HG03064 (cell line): ENCODE measurements at regions not wholly inside any gene's neighbourhood (a gene's known extent, or its start where the extent isn't known, plus 50 kb on each side); places are given as distances from the start of the nearest gene placed in this dataset.
"Not testable (repeated sequence)": the region's sequence is repeated elsewhere in the genome, so short reads cannot be mapped to it uniquely, and the experiment has no call there.

Experiments used
- ATAC-seq: cut with Tn5 transposase; IDR thresholded peaks from one replicate; pipeline ENCODE4 v1.9.1; 2021; ENCODE audit warnings: low read depth; ENCODE audit not compliant: unreplicated experiment

DNA sequence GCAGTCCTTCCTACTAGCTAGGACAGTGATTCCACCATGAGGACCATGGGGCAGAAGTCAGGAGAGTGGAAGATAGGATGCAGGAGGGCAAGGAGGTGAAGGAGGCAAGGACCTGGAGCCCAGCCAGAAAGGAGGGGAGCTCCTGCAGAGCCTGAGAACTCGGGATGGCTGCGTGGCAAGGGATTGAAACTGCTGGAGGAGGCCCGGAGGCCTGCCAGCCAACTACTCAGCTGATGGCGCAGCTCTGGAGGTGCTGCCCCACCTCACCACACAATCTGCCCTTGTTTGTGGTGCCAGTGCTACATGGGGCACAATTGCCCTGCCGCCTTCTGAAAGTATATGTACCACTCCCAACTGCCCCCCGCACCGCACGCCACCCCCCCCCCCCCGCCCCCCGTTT, 307.3 kb upstream of the CHRNA7 start:
- not testable (repeated sequence) for ATAC-seq

DNA sequence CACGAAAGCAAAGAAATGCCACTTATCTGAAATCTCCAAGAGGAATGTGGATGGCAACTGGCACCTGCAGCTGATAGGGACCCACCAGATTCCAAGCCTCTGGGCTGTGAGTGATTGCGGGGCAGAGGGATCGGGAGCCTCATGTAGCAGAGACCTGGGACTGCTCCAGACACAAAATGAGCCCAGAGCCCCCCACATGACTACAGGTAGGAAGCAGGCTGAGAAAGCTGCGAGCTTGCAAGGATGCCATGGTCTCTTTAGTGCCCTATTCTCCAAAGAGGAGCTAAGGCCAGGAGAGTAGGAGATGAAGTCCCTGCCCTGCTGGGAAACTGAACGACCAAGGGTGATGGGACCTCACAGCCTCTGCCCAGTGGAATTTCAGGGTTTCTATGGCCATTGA, 305.4 kb upstream of the CHRNA7 start:
- not testable (repeated sequence) for ATAC-seq

DNA sequence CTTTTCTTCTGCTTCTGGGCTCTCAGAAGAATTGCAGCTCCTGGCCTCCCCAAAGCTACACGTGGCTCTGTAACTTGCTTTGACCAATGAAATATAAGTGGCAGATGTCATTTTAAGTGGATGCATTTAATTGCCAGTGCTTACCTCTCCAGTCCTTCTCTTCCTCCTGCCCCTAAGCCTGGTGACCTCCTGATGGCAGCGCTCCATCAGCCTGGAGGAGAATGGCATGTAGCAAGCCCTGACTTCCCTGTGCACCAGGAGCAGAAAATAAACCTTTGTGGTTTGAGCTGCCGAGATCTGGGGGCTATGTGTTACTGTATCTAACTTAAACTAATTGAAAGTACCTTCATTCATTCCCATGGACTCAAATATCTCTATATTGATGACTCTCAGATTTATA, 304.7 kb upstream of the CHRNA7 start:
- not testable (repeated sequence) for ATAC-seq

DNA sequence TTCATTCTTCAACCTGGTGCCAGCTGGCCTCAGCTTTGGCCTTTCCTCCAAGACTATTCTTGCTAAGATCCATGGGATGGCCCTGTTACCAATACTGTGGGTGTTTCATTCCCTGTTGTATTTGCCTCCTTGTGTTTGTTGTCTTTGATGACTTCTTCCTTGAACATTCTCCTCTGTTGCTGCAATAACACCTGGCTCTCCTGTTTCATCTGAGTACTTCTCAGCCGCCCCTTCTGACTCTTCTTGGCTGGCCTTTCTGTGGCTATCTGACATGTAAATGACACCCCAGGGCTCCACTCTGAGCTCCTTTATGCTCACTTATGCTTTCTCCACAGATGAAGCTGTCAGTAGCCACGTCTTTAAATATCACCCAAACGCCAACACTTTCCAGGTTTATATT, 302.7 kb upstream of the CHRNA7 start:
- no peak for ATAC-seq

DNA sequence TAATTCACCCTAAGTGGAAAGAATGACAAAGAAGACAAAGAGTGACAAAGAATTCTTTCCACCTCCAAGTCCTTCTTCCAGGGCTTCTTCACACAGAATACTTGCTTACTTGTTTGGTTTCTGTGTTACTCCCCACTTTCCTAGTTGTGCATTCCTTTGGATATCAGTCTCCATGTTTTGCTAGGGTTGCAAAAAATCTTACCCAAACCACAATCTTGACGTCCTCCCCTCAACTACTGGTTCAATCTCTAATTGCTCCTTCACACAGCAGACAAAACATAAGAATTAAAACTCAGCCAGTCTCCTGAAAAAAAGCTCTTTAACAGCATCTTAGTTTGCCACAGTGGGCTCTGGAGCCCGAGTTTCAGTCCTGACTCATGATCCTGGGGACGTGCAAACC, 297.6 kb upstream of the CHRNA7 start:
- ATAC-seq, result no peak

DNA sequence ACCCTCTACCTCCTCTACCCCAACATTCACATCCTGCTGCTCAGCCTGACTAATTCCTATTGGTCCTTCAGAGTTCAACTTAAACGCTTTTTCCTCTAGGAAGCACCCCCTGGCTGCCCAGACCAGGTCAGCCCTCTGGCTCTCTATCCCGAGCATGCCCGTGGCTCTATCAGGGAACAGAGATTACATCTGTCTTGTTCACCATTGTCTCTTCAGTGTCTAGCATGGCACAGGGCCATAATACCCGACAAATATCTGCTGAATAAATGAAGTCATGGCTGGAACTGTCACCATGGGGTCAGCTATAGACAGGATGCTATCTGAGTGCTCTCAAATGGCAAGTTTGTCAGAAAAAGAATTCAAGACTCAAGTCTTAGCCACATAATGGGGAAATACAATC, 296.9 kb upstream of the CHRNA7 start:
- no peak for ATAC-seq

DNA sequence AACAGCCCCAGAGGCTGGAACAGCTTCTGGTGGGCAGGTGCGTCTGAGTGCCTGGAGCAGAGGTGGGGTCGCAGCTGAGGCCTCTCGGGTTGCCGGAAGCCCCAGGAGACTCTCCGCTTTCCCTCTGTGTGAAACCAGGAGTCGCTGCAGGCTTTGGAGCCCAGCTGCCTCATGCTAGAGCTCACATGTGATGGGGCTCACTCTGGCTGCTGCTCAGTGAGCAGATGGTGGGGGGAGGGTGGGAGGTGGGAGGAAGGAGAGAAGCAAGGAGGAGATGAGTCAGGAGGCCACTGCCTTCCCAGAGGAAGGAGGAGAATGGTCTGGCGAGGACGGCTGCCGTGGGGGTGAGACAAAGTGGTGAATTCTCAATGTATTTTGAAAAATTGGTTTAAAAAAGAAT, 290.1 kb upstream of the CHRNA7 start:
- no peak for ATAC-seq

DNA sequence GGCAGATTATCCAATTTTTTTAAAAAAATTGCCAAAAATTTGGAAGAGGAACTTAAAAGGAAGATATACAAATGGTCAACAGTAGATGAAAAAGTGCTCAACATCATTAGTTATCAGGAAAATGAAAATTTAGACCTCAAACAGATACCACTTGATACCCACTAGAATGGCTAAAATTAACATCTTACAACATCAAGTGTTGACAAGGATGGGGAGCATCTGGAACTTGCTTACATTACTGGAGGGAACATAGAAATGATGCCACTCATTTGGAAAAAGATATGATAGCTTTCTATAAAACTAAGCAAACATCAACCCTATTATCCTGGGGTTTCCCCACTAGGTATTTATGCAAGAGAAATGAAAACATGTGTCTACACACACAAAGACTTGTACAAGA, 284.5 kb upstream of the CHRNA7 start:
- no peak for ATAC-seq

DNA sequence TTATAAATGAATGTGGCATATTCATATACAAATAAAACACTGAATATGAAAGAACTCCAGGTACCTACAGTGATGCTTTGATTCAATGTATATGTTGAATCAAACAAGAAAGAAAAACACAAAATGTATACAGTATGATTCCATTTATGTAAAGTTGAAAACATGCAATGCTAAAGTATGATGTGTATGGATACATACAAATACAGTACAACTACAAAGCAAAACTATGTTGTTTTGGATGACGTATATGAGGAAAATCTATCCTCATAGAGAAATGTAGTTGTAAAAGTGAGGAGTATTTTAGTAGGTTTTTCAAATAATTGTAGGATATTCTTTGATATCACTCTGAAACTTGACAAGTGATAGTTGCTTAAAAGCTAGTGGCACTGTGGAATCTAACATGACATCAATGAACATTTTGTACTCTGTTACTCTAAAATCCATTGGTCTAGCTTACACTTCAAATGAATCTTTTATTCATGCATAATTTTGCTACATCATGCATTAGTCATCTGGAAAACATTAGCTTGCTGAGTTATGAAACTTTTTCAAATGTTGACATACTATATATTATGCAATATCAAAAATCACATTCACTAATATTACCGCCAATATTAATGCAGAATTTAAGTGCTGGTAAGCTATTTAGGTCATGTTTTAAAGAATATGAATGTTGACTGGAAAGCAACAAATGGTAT, 278.1 kb upstream of the CHRNA7 start:
- no peak for ATAC-seq

DNA sequence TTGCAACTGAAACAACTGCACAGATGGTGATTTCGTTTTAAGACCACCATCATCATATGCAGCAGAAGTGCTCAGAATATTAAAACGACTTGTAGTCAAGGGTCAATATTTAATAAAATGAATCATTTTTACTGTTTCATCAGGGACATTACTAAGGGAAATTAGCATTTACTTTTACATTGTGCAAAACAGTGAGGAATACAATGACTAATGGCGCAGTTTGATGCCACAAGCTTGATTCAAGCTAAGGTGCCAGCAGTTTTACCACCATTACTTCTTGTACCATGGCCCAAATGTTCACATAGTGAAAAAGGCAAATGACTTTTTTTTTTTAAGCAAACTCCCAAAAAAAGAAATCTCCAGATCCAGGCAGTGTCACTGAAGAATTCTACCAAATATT, 277.4 kb upstream of the CHRNA7 start:
- no peak for ATAC-seq

DNA sequence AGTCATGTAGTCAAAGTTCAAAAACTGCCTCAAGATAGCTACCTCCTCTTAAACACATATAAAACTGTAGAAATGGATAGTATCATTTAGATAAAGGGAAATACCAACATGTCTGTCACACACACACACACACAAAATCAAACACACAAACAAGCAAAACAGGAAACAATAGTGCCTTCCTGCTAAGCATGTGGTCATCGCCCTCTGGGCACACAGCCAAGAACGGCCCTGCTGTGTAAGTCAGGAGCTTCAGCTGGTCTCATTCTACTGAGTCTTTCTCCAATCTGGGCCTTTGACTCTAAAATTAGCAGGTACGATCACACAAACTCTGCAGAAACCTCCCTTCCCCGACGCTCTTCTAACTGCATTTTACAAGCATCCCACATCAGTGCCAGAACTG, 272.2 kb upstream of the CHRNA7 start:
- ATAC-seq, result no peak

DNA sequence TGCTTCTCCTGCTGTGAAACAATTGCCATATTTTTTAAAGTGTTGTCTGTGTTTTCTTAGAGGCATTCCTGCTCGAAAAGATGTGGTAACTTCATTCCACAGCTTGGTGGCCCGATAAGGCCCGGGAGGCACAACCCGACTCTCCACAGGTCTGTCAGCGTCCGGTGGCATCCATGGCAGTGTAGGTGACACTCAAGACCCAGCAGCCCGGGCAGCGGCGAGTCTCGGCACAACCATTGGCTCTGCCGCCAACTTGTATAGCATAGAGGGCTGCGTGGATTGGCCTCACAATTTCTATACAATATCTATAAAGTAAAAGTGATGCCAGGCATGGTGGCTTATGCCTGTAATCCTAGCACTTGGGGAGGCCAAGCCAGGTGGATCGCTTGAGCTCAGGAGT, 262.3 kb upstream of the CHRNA7 start:
- ATAC-seq, result no peak

DNA sequence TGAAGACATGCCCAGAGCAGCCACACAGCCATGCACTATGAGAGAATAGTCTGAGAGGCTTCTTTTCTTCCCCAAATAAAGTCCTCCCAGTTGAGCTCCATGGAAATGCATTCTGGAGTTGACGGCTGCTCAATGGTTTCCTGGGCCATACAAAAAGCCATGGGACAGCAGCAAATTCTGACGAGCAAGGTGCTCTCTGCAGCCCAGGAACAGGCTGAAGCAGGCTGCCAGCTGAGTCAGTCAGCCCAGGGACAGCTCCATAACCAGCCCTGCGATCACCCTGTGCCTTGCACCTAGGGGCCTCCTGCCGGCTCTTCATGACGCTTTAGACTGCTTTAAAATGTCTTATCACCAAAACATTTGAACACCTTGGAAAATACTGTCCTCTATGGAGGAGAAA, 256.3 kb upstream of the CHRNA7 start:
- no peak for ATAC-seq

DNA sequence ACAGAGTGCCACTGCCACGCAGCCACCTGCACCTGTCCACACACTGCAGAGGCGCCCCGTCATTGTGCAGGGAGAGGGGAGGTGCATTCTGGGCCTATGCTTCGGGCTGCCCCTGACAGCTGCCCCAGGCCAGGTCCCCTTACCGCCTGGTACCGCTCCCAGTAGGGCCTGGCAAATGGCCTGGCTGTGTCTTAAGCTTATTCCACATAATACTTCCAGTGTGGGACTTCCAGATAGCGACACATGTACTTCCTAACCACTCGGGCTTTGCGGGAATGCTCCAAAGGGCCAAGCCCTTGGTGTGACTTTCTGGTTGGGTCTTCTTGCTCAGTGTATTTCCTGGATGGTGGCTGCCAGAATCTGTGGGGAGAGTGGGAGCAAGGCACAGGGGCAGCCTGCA, 254.3 kb upstream of the CHRNA7 start:
- ATAC-seq, result no peak

DNA sequence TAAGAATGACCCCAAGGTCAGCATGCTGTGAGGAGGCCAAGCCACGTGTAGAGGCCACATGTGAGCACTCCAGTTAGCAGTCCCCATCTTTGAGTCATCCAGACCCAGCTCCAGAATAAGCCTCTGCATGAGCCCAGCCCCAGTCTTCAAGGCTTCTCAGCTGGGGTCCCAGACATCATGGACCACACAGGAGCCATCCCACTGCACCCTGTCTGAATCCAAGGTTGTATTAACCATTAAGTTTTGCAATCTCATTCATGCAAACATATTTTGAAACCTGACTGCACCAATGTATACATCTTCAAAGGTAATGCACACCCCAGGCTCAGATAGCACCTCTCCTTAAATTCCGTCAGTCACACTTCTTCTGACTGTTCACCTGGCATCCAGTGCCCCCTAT, 249.1 kb upstream of the CHRNA7 start:
- no peak for ATAC-seq

DNA sequence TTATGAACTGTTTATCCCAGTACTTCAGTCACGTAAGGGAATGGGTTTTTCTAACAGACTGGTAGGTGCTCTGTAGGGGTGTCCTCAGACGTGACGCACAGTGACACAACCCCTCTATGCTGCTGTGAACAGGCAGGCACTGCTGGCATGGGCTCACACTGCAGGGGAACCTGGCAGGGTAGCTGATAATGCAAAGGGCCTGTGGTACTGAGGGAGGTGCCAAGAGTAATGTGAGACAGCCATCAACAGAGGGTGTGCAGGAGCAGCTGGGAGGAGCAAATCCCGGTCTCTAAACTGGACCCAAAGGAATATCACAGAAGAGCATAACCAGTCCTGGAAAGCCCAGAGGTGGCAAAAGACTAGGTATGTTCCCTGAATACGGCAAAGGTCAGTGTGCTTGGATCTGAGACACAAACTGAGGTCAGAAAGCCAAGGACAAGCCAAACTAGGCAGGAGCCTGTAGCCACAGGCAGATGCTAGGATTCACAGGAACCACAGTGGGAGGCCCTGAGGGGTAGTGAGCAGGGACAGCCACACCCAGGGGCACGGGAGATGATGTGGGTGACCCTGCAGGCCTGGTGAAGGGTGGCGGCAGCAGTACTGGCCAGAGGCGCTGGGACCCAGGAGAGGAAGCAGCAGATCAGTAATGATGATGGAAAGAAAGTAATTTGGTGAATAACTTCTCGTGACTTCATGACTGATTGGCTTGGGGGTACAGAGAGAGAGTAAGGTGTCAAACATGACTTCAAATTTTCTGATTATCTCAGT, 248.1 kb upstream of the CHRNA7 start:
- no peak for ATAC-seq

DNA sequence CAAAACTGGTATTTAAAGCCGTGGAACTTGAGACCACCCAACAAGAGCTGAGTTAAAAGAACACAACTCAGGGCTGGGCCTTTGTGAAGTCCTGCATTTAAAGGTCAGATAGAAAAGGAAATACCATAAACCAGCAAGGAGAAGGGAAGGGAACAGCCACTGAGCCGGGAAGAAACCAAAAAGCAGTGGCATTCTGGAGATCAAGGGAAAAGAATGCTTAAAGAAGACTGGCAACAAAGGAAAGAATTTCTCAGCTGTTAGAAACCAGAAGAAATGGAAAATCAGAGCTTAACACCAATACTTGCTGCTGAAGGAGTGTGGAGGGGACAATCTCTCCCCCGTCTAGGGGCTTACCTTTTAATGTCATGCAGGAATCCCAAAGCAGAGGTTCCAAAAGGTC, 247.4 kb upstream of the CHRNA7 start:
- ATAC-seq, result no peak

DNA sequence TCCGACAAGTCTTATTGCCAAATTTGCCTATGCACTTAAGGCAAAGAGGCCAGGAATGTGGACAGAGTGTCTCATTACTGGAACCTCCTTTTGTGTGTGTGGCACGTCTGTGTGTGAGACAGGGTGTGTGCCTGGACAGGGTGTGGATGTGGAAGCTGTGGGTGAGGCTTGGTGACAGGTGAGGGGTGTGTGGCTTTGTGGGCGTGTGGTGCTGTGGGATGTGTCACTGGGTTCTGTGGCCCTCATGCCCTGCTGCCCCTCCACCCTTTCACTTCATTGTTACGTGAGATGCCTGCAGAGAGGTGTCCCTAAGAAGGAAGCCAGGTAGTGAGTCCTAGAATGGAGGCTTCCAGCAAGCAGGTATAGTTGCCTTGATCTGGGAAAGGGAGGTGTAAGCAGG, 244.0 kb upstream of the CHRNA7 start:
- ATAC-seq, result no peak

DNA sequence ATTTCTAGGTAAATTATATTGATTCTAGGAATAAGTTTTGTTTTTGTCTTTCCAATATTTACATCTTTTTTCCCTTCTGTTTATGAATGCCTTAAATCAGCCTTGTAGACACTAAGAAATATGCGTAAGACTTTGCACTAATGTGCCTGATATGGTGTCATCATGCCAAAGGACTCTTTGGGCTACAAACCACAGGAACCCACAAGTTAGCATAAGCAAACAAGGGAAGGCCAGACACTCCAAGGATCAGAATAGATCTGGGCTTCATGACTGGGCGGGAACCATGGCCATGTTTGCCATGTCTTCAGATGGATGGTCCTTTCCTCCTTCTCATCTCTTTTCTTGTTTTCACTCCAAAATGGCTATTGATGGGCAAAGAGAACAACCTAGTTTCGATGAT, 242.2 kb upstream of the CHRNA7 start:
- no peak for ATAC-seq

DNA sequence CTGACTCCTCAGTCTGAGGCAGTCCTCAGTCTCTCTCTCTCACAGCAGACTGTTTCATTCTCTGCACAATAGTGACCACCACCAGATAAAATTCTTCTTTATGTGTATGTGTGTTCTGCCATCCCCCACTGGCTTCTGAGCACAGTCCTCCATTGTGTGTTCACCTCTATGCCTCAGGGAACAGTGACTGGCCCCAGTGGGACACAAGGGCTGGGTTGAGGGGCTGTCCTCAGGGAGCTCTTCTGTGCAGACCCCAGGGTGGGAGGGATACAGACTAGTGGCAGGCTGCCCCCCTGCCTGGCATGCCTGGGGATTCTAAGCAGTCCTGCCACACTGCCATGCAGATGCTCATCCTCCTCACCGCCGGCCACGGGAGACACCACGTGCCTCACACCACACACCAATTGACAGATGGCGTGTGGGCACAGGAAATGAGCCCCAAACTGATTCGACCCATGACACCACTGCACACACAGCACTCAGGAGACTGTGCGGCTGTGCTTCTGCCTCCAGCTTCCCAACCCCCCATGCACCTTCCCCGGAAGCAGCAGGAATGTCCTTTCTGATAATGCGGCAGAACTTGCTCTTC, 237.6 kb upstream of the CHRNA7 start:
- ATAC-seq, result no peak

DNA sequence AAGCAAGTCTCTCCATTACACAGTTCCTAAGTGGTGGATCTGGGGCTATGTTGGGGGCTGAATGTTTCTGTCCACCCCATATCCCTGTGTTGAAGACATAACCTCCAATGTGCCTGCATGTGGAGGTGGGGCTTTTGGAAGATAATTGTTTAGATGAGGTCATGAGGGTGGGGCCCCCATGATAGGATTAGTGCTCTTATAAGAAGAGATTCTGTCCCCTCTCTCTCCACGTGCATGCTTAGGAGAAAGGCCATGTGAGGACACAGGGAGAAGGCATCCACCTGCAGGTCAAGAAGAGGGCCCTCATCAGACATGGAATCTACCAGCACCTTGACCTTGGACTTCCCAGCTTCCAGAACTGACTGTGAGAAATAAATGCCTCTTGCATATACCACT, 231.0 kb upstream of the CHRNA7 start:
- ATAC-seq, result no peak

DNA sequence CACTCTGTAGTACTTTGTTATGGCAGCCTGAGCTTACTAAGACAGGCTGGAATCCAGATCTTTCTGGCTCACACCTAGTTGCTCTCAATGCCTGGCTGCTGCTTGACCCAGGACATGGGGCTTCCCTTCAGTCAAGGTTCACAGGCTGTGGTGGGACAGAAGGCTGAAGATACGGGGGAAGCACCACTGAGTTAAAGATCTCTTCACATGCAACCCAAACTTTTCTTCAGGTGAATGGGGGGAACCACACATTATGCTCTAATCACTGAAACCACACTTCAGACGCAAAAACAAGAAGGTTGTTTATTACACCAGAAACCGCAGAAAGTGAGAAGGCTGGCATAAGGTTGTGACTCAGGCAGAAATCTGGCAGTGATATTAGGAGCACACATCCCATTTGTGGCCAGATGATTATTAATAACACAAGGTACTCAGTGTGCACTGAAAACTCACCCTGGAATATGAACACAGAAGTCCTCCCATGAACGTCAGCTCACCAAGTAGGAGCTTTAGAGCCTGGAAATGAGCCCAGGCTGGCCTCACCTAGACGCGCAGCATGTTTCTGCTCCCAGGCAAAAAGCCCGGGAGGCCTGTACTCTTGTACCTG, 230.5 kb upstream of the CHRNA7 start:
- peak; percentile 59 for ATAC-seq
